ENCODE measurements at regions not wholly inside any gene's neighbourhood (a gene's known extent, or its start where the extent isn't known, plus 50 kb on each side); places are given as distances from the start of the nearest gene placed in this dataset.
"Not testable (repeated sequence)": the region's sequence is repeated elsewhere in the genome, so short reads cannot be mapped to it uniquely, and the experiment has no call there.

DNA sequence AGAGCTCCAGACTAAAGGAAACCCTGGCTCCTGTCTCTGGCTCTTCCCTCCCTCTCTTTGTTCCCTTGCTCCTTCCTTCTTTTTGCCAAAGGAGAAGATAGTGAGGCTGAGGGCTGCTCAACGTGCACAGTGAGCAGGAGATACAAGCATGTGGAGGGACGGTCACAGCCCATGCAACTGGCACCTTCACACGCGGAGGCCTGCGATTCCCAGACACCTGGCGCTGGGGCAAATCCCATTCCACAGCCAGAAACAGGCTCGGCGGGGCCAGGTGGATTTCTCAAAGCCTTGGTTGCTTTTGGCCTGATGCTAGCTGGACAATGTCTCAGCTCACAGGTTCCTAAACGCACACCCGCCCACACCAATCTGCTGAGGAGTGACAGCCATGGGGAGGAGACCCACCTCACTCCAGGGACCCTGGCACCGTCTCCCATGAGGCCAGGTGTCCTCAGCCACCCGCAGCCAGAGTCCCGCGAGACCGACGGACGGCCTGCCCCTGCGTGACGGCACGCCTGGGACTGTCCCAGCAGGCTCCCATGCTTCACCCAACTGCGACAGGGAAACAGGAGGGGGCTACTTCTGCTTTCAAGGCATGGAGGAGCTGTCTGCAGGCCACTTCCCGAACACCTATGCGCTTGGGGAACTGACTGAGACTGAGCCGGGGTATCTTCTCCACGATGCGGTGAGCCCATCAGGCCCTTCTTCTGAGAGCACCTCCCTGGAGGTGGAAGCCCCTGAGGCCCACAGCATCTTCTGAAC is 56.2 kb upstream of the SPN start:
- Mint-ChIP-seq H3K4me1 (ENCODE audit: low read depth) (peaks cover 66% of the 10 kb centered on the region), H3K36me3 (ENCODE audit: insufficient read depth in 2 of 2) (peaks cover 2 to 22% of the 10 kb centered on the region in 2 donors), H3K27ac (peak overlapping the region; percentile 87)
- not testable (repeated sequence) for H3K4me3 Mint-ChIP-seq; DNase-seq; H3K9me3 Mint-ChIP-seq; H3K27me3 Mint-ChIP-seq (ENCODE audit: low read depth); ATAC-seq (replicated peaks in 1 of 2)

DNA sequence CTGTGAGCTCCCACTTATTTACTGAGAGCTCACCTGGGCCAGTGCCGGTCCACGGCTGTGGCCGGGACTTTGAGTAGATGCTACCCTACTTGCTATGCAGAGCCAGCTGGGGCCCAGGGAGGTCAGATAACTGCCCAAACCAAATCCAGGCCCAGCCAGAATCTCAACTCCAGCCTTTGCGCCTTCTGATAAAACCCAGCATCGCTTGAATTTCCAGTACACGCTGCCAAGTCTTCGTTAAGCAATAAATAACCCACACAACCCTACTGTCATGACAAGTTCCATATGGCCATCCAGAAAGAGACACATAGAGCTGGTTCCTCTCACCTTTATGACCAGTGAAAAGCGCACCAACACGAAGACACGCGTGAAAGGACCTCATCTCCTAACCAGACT is 55.6 kb upstream of the SPN start:
- not testable (repeated sequence) for H3K9me3 Mint-ChIP-seq; ATAC-seq (replicated peaks in 1 of 2); DNase-seq; H3K27me3 Mint-ChIP-seq (ENCODE audit: low read depth)
- Mint-ChIP-seq H3K27ac (peak overlapping the region; percentile 87), H3K4me3 (peak overlapping the region; percentile 4 to 27), H3K4me1 (ENCODE audit: low read depth) (peaks cover 60% of the 10 kb centered on the region), H3K36me3 (ENCODE audit: insufficient read depth in 2 of 2) (peaks cover 4 to 25% of the 10 kb centered on the region in 2 donors)

GRCh38 chr16:29612381-29613306 is 50.4 kb upstream of the SPN start:
- peaks cover 7 to 19% of the 10 kb centered on the region in 2 donors for H3K36me3 Mint-ChIP-seq (ENCODE audit: insufficient read depth in 2 of 2)

More at GRCh38 chr16:29612381-29613306, 50.4 kb upstream of the SPN start:
- peak overlapping the region; percentile 90 to 99 for H3K4me3 Mint-ChIP-seq
- peak overlapping the region; percentile 99 for H3K27ac Mint-ChIP-seq
- H3K27me3 Mint-ChIP-seq (ENCODE audit: low read depth); H3K9me3 Mint-ChIP-seq: not testable (repeated sequence)
- ATAC-seq (replicated peaks in 1 of 2): peak; percentile 81 to 83
- DNase-seq: peak; percentile 39 to 49
- H3K4me1 Mint-ChIP-seq (ENCODE audit: low read depth): peaks cover 19% of the 10 kb centered on the region

Data from activated T-cell treated with anti-CD3 and anti-CD28 coated beads, Interleukin-2, amount 50 U/mL, for 72 hours (primary cell).